Sigmoid colon (tissue), 6 donors: ENCODE measurements at regions not wholly inside any gene's neighbourhood (a gene's known extent, or its start where the extent isn't known, plus 50 kb on each side); places are given as distances from the start of the nearest gene placed in this dataset.
"Not testable (repeated sequence)": the region's sequence is repeated elsewhere in the genome, so short reads cannot be mapped to it uniquely, and the experiment has no call there.

Experiments used
- DNase-seq: peaks from one replicate; pipeline ENCODE4 v3.0.0-alpha.2; 2019
- H3K27ac ChIP-seq, 4 donors: fragments of 200-600 bp; sonication (generic); one replicate each; pipeline ENCODE4 v1.5.1; 2016 to 2019; ENCODE audit warnings: mild to moderate bottlenecking in 1 of 4
- H3K27me3 ChIP-seq, 3 donors: fragments of 200-600 bp; sonication (generic); one replicate each; pipeline ENCODE4 v1.5.1; 2019; ENCODE audit warnings: mild to moderate bottlenecking in 1 of 3
- H3K36me3 ChIP-seq, 4 donors: fragments of 200-600 bp; sonication (generic); one replicate each; pipeline ENCODE4 v1.5.1; 2016 to 2019
- H3K4me1 ChIP-seq, 4 donors: fragments of 200-600 bp; sonication (generic); one replicate each; pipeline ENCODE4 v1.5.1; 2017 to 2019
- H3K4me3 ChIP-seq, 4 donors: fragments of 200-600 bp; sonication (generic); one replicate each; pipeline ENCODE4 v1.5.1; 2017 to 2019; ENCODE audit warnings: mild to moderate bottlenecking in 2 of 4, moderate library complexity in 1 of 4
- H3K9me3 ChIP-seq, 4 donors: fragments of 200-600 bp in 3 of 4; sonication (generic) in 3 of 4; one replicate each; pipeline versions ENCODE4 v1.5.1 to v1.6.1; 2013 to 2019
- CTCF ChIP-seq, 4 experiments: fragments of 450-650 bp in 3 of 4; fragments of 200-600 bp in 1 of 4; IDR thresholded peaks; one replicate each; pipeline ENCODE4 v1.5.1; 2016 to 2019; ENCODE audit warnings: antibody characterized with exemption in 4 of 4, mild to moderate bottlenecking in 3 of 4, moderate library complexity in 2 of 4
- EP300 ChIP-seq, 4 donors: sonication (generic); formaldehyde crosslinking; IDR thresholded peaks; one replicate each; pipeline ENCODE4 v1.6.1; 2017; ENCODE audit warnings: antibody characterized with exemption in 4 of 4
- POLR2A ChIP-seq, 2 donors: fragments of 450-650 bp; IDR thresholded peaks; one replicate each; pipeline ENCODE4 v1.6.1; 2016; ENCODE audit warnings: antibody characterized with exemption in 2 of 2, mild to moderate bottlenecking in 2 of 2, moderate library complexity in 2 of 2
- POLR2AphosphoS5 ChIP-seq, 4 donors: sonication (generic); formaldehyde crosslinking; IDR thresholded peaks; one replicate each; pipeline ENCODE4 v1.6.1; 2017; ENCODE audit warnings: antibody characterized with exemption in 4 of 4
- WGBS, 2 donors: extraction: QIAGEN DNeasy Blood & Tissue Kit; methylation state at CpG; one replicate each; pipeline ENCODE4 v1.1.7; 2013; 5-methylcytosine and 5-hydroxymethylcytosine counted together
- intact Hi-C: fragments of 100-400 bp; cut with DNase I; formaldehyde crosslinking; loops from one replicate; pipeline ENCODE4 v1.15.1; 2023
- donor health status: healthy with polysubstance abuse.
- donor health status: healthy.

GRCh38 chrX:140132937-140133336 is 167.6 kb upstream of the CXorf66 start:
- intact Hi-C loops, result no loop called here
- TF ChIP-seq EP300 (IDR thresholded peaks at IDR 0.05) (no peak), CTCF (IDR thresholded peaks at IDR 0.05) (no peak)
- 76 to 80% methylated on average over 2 of the region's 2 CpGs for WGBS, 2 donors
- Histone ChIP-seq H3K27ac (no peak overlapping the region), H3K36me3 (no peaks in the 10 kb centered on the region), H3K27me3 (no peaks in the 10 kb centered on the region), H3K4me3 (no peak overlapping the region), H3K9me3 (no peaks in the 10 kb centered on the region), H3K4me1 (no peaks in the 10 kb centered on the region)
- DNase-seq, result no peak

GRCh38 chrX:140123446-140123845 is 158.1 kb upstream of the CXorf66 start:
- no peaks in the 10 kb centered on the region for H3K4me1 ChIP-seq
- 8 to 10% methylated on average over 3 of the region's 3 CpGs for WGBS, 2 donors
- TF ChIP-seq POLR2AphosphoS5 (IDR thresholded peaks at IDR 0.05) (no peak), EP300 (IDR thresholded peaks at IDR 0.05) (no peak), CTCF (IDR thresholded peaks at IDR 0.05) (no peak), POLR2A (IDR thresholded peaks at IDR 0.05) (no peak)
- H3K9me3 ChIP-seq, result peaks cover 0 to 3% (median 0%) of the 10 kb centered on the region in 4 donors
- H3K27me3 ChIP-seq, result no peaks in the 10 kb centered on the region
- no peak overlapping the region for H3K4me3 ChIP-seq
- H3K27ac ChIP-seq, result no peak overlapping the region
- no peaks in the 10 kb centered on the region for H3K36me3 ChIP-seq
- DNase-seq, result no peak
- intact Hi-C loops, result no loop called here

GRCh38 chrX:140114059-140114458 is 148.7 kb upstream of the CXorf66 start:
- H3K4me3 ChIP-seq, H3K4me1 ChIP-seq, H3K36me3 ChIP-seq, H3K9me3 ChIP-seq, H3K27ac ChIP-seq, intact Hi-C loops, H3K27me3 ChIP-seq, DNase-seq: not testable (repeated sequence)
- 94 to 96% methylated on average over 1 of the region's 1 CpG for WGBS, 2 donors

GRCh38 chrX:140110081-140110650 is 144.8 kb upstream of the CXorf66 start:
- intact Hi-C loops, result no loop called here
- no peaks in the 10 kb centered on the region for H3K36me3 ChIP-seq
- no peak for DNase-seq
- no peak overlapping the region for H3K4me3 ChIP-seq
- H3K27ac ChIP-seq, result no peak overlapping the region
- no peaks in the 10 kb centered on the region for H3K27me3 ChIP-seq
- TF ChIP-seq EP300 (IDR thresholded peaks at IDR 0.05) (no peak), CTCF (IDR thresholded peaks at IDR 0.05) (no peak), POLR2A (IDR thresholded peaks at IDR 0.05) (no peak), POLR2AphosphoS5 (IDR thresholded peaks at IDR 0.05) (no peak)
- no peaks in the 10 kb centered on the region for H3K4me1 ChIP-seq
- H3K9me3 ChIP-seq, result no peaks in the 10 kb centered on the region
- WGBS, 2 donors, result 44 to 48% methylated on average over 1 of the region's 1 CpG

- intact Hi-C loops, result no loop called here
- H3K36me3 ChIP-seq, result no peaks in the 10 kb centered on the region
- H3K27ac ChIP-seq, result no peak overlapping the region
- TF ChIP-seq POLR2A (IDR thresholded peaks at IDR 0.05), result no peak
- TF ChIP-seq CTCF (IDR thresholded peaks at IDR 0.05), result no peak
- no peak for TF ChIP-seq POLR2AphosphoS5 (IDR thresholded peaks at IDR 0.05)
- TF ChIP-seq EP300 (IDR thresholded peaks at IDR 0.05), result no peak
- no peak overlapping the region for H3K4me3 ChIP-seq
- no peaks in the 10 kb centered on the region for H3K4me1 ChIP-seq
- no peaks in the 10 kb centered on the region for H3K9me3 ChIP-seq
- 69 to 86% methylated on average over 3 of the region's 3 CpGs for WGBS, 2 donors
- no peaks in the 10 kb centered on the region for H3K27me3 ChIP-seq
- no peak for DNase-seq
Observed at GRCh38 chrX:140104760-140105159, 139.4 kb upstream of the CXorf66 start.
